ENCODE measurements at regions not wholly inside any gene's neighbourhood (a gene's known extent, or its start where the extent isn't known, plus 50 kb on each side); places are given as distances from the start of the nearest gene placed in this dataset.

GRCh38 chr14:62079038-62079437 is 316.8 kb downstream of the SNAPC1 start:
- TF ChIP-seq CTCF (CRISPR knock-in tag; IDR thresholded peaks at IDR 0.05) (no peak), NFATC3 (CRISPR knock-in tag; IDR thresholded peaks at IDR 0.05) (no peak), RCOR2 (CRISPR knock-in tag; IDR thresholded peaks at IDR 0.05) (no peak), ETV5 (CRISPR knock-in tag; IDR thresholded peaks at IDR 0.05; ENCODE audit: borderline replicate concordance) (no peak), NCOR1 (IDR thresholded peaks at IDR 0.05; ENCODE audit: borderline replicate concordance, low read length) (no peak), ATF7 (IDR thresholded peaks at IDR 0.05) (no peak), ATF7 (CRISPR knock-in tag; IDR thresholded peaks at IDR 0.05) (no peak), ZNF609 (CRISPR knock-in tag; IDR thresholded peaks at IDR 0.05; ENCODE audit: borderline replicate concordance) (no peak), GMEB1 (CRISPR knock-in tag; IDR thresholded peaks at IDR 0.05; ENCODE audit: borderline replicate concordance) (no peak), MEIS2 (CRISPR knock-in tag; IDR thresholded peaks at IDR 0.05) (no peak), POGZ (CRISPR knock-in tag; IDR thresholded peaks at IDR 0.05) (no peak), POLR2A (IDR thresholded peaks at IDR 0.05; ENCODE audit: insufficient read depth in 1 of 2, low read depth in 2 of 2, low read length in 2 of 2) (no peak)

Measured in HepG2 (cell line).